Activated gamma-delta T cell (primary cell): ENCODE measurements at regions not wholly inside any gene's neighbourhood (a gene's known extent, or its start where the extent isn't known, plus 50 kb on each side); places are given as distances from the start of the nearest gene placed in this dataset.

ENCODE experiments used
- DNase-seq: peaks from one replicate; lab custom pipeline; 2025; lab: John Stamatoyannopoulos, UW

DNA sequence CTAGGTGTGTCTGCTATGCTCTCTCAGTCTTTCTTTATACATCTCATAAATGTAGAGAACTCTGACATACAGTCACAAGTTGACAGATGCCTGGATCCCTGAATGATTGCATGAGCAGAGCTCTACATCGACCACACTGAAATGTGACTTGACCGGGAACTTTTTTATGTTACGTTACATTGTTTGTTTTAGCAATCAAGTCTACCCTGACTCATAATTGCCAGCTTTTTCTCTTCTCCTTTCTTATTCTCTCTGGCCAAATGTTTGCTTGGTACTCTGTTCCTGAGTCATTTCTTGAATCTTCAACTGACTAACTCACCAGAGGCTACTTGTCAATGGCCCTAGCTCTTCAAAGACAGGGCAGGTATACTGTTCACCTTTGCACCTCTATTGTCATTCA, 213.6 kb upstream of the DTNBP1 start:
- no peak for DNase-seq

DNA sequence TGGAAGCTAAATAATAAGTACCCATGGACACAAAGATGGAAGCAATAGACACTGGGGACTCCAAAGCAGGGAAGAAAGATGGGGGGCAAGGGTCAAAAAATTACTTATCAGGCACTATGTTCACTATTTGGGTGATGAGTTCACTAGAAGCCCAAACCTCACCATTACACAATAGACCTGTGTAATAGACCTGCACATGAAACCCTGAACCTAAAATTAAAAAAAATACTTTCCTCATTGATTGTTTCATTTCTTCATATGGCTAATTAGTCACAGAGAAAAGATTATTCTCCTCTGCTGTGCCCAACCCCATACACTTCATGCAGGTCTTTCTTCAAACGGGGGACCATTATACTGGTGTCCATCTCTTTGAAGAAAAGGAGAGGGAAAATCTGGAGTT, 213.0 kb upstream of the DTNBP1 start:
- DNase-seq = no peak

DNA sequence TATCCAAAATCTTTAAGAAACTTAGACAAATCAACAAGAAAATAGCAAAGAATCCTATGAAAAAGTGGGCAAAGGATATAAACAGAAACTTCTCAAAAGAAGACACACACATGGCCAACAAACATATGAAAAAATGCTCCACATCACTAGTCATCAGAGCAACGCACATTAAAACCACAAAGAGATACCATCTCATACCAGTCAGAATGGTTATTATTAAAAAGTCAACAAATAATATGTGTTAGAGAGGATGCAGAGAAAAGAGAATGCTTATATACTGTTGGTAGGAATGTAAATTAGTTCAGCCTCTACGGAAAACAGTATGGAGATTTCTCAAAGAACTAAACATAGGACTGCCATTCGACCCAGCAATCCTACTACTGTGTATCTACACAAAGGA, 212.0 kb upstream of the DTNBP1 start:
- DNase-seq = no peak

DNA sequence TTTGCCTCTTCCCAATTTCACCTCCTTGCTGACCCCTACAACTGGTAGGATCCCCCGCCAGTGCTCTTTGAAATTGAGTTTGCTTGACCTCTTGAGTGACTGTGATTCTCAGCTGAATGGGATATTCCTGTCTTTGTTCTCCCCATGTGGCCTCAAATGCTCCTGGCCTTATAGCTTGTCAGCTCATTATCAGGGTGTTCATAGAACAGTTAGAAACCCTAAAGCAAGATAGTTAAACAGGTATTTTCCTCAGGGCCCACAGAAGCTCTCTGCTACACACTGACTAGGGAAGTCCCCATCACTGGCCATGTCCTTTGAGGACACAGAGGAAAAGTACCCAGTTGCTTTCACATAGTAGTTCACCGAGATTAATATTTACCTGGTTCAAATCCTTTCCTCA, 211.5 kb upstream of the DTNBP1 start:
- no peak for DNase-seq

DNA sequence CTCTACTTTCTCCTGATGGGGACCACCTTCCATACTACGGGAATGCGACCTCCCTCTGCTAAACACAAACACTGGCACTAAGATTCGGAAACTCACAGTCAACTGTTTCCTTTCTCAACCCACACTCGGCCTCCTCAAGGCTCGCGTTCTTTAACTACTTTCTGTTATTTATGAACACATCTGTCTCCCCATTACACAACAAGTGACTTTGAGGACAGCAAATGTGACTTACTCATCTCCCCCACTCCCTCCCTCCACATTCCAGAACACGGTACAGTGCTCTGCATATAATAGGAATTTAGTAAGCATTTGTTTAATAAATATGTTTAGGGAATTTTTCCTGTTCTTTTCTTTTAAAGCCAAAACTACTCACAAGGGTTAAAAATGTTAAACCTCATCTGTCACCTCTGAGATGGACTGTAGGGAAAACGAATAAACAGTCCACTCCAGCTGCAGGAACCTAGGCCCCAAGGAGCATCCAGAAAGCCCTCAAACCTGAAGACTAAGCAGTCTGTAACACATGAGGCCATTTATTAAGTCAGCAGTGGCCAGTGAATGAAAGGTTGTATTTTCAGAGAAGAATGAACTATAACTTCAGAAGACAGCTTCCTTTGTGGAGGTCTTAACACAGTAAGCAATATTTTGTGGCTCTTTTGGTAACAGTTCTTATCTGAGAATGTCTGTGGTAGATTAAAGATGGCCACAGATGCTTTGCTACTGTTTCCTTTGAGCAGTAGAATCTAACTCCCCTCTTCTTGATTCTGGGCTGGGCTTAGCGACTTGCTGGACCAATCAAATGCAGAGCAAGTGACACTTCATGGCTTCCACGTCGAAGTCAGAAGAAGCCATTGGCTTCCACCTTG, 209.6 kb upstream of the DTNBP1 start:
- DNase-seq = no peak

DNA sequence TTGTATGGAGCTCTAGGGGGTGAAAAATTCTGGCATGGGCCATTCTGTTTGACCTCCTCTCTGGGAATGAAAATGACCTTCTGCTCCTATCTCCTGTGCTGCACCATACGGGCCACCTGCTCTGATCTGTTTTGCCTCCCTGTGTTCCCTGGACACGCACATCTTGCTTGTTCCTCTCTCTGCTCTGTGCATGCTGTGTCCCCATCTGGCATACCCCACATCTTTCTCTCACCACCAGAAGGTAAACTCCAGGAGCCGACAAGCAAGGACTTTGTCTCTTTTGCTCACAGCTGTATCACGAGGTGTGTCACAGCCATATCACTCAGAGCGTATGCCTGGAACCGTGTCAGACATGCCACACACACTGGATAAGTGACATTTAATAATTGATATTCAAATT, 208.4 kb upstream of the DTNBP1 start:
- no peak for DNase-seq

DNA sequence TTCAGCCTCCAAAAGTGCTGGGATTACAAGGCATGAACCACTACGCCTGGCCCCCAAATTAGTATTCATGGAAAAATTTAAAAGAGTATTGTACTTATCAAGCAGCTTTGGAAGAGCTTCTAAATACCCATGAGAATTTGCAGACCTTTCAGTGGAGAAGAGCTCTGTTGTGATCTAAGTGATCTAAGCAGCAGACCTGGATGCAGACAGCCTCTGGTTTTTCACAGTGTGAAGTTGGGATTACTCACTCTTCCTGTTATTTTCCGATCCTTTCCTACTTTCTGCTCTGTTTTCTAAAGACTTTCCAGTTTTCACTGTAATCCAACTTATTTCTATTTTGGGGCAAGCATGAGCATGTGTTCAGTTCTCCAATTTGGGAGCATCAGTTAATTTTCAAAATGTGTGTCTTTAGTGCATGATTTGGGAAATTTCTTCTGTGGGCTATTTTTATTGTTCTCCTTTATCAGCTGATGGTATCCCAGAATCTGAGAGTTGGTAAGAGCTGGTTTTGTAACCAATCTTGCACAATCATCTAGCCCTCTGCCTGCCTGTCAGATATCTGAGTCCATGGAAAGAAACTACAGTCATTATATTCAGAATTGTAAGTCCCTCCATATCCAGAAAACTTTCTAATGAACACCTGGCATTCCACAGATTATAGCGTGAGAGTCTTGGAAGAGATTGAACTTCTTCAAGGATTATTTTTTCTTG, 207.7 kb upstream of the DTNBP1 start:
- DNase-seq = no peak

DNA sequence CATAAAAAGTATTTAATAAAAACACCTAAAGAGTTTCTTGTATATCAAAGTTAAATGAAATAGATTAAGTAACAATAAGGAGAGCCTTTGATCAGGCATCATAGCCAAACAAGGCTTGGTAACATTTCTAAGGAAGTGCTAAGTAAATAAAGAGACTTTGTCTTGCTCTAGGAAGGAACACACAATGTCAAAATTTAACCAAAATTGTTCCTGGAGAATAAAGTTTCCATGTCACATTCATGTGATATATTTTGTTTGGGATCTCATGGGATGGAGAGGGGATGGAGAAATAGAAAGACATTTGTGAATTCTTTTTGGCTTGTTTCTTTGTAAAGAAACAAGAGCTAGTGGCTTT, 201.9 kb upstream of the DTNBP1 start:
- DNase-seq = no peak

DNA sequence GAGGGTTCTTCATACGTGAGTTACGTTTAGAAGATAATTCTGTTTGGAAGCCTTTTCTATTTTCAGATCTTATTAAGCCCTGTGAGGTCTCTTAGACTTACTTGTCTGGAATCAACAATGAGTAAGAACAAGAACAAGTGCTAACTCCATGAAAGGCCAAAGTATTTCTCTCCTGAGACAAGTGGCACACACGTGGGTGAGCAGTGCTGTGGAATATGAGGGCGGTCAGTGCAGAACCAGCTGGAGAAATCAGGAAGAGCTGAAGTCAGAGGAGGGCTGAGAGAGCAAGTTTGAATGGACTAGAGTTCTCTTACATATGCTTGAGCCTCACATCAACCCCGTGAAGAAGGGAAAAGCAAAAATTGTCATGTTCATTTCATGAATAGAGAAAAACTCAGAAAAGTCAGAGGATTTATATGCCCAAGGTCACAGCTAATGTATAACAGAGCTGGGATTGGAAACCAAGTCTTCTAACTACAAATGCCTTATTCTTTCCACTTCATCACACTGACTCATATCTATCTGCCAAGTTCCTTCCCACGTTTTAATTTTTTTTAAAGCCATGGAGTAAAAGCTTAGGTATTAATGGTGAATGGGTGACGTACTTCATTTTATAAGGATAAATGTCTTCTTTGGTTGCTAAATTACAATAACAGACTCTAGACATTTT, 201.3 kb upstream of the DTNBP1 start:
- DNase-seq = no peak

DNA sequence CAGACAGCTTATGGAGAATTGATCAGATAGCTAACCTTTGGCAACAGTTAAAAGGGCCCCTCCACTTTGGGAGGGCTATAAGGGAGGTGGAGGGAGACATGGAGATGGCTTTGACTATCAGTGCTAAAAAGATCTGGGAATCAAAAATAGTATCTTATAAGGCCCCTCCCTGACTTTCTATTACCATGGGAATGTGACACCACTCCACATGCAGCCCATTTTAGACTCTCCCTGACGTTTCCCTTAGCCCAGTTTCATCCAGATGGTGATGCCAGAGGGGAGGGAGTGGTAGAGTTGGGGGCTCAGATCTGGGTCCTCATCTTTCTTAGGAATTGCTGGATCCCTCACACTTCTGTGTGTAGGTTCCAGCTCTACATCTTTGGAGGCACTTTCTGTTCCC, 200.0 kb upstream of the DTNBP1 start:
- DNase-seq = no peak

DNA sequence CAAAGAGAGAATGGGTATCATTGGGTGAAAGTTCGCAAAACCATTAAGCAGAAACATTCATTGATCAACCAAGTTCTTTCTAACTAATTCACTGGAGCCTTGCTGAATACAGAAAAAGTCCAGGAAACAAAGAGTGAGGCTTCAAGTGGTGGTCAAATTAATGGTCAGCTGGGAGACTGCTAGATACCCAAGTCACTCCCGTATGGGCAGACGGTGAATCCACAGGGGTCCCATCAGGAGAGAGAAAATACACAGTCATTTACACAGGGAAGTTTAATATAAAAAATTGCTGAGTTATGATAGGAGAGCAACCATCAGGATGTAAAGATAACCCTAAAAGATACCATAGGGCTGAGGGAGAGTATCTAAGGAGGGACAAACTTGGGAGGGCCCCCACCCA, 198.7 kb upstream of the DTNBP1 start:
- DNase-seq = no peak

DNA sequence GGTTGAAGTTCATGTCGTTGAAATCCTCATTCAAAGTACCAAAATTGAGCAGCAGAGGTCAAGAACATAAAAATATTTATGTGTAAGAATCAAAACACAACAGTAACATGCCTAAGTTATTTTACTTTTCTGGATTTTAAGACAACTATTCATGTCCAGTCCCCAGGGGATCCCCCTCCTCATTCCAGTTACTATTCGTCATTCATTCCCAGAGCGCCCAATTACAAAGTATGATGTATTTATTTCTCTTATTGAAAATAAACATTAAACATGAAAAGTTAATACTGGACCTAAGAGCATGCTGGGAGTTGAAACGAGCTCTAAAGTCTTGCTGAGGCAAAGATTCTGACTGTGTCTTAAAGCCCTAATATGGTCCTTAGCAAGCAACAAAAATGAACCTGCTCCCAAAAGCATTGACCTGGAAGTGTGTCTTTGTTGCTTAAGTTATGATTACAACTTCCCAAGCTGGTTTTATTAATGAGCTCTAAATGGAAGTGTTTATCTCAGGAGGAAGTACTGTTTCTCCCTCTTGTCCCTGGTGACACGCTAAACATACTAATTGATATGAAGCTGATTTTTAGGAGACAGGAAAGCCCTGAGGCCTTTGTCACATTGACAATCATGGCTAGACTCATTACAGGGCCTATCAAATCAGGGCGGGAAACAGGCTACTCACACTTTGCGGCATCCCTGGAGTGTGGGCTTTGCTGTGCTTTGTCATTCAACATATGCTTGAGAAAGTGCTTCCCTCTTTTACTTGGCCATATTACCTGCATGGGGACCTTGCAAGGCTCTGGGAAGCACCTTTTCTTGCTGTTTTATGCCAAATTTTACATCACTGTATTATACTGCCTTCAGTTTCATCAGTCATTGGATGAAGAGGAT, 192.2 kb upstream of the DTNBP1 start:
- no peak for DNase-seq

DNA sequence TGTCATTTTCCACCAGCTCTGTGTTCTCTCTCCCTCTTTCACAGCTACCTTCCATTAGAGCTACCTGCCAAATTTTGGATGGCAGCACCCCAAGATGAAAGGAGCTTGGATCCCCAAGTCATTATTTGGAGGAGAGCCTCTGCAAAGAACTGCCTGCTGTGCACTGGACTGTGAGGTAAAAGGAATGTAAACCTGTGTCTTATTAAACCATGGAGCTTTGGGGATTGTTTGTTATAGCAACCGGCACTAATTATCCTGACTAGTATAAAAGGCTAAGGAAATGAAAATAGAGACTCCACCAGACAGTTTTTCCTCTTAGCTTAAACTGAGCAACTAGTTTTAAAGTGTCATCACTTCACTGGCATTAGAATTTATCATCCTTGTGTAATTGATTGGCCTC, 191.6 kb upstream of the DTNBP1 start:
- no peak for DNase-seq

DNA sequence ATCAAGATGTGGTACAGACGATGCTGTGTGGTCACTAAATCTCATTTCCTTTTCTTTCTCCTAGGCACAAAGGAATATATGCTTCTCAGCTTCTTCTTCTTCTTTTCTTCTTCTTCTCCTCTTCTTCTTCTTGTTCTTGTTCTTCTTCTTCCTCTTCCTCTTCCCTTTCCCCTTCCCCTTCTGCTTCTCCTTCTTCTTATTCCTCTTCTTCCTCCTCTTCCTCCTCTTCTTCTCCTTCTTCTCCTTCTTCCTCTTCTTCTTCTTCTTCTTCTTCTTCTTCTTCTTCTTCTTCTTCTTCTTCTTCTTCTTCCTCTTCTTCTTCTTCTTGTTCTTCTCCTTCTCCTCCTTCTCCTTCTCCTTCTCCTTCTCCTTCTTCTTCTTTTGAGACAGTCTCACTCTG, 190.4 kb upstream of the DTNBP1 start:
- DNase-seq = no peak

DNA sequence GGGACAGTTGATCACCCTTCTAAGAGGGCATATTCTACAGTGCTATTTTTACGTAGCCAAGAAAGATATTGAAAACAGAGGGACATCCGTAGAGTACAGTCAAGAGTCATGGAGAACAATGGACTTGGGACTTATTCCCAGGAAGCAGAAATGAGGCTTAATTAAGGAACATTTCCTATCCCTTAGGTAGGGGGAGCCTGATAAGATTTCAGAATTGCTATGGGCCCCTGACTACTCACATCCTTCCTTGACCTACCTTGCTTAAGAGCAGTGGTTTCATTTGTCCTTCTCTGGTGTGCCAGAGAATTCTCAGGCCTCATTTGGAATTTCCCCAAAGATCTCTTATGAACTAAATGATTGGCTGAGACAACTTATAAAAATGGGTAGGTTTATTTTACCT, 189.5 kb upstream of the DTNBP1 start:
- no peak for DNase-seq

DNA sequence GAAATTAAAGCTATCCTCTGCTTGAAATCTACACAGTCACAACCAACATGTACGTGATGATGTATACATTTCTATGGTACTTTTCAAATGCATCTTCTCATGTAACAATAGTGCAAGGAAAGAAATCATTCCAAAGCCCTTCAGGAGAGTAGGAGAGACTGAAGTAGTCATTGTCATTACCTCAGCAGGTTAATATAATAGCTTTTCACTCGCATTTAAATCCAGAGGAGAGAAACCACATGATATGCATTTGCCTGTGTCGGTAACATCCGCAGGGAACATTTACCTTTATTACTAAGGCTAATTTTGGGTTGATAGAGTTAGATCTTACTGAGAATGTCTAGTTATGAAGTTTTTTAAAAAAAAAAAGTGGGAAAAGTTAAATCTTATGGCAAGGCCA, 186.6 kb upstream of the DTNBP1 start:
- DNase-seq = no peak

DNA sequence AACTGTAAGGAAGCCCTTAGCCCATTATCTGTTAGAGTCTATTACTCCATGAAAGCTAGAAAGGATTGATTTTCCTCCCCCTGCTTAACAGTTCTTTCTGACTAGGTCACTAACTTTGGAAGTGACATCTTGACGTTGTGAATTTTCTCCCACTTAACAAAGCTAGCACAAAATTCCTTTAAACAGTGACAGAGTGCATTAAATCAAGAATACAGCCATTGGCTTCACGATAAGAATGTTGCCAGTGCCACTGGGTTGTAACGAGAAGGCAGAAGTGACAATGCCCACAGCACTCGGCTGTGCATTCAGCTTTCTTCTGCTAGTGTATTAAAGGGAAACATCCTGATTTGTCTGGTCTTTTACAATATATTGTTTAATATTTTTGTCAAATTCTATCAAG, 182.7 kb upstream of the DTNBP1 start:
- DNase-seq = no peak

DNA sequence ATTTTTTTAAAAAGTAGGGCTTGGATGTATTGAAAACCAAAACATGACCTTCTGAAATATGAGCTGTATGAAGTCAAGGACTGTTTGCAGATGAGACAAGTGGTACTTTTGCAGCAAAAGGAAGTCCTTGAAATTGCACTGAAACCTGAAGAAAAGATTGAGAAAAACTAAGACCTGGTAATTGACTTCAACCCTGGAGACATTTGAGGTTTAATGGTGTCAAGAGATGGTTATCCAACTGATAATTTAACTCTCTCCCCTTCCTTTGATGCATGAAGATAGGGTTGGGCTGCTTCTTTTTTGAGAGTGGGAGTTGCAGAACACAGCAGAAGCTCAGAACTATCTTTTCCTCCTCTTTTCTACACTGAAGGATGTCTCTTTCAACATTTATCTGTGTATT, 180.9 kb upstream of the DTNBP1 start:
- DNase-seq = no peak

DNA sequence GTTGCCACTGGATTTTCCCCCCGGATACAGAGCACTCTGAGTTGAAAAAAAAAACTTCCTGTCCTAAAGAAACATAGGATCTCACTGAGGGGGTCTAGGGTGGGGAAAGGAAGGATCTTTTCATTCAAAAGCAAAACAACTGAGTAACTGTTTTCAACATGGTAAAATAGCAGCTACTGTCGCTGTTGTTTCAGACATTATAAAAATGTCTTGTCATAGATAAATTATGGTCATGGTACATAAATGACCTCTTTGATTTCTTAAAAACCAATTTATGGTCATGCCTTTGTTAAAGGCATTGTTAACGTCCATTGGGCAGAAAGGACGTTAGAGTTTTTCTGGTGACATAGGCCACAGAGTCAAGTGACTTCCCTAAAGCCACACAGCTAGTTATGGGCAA, 180.4 kb upstream of the DTNBP1 start:
- no peak for DNase-seq

DNA sequence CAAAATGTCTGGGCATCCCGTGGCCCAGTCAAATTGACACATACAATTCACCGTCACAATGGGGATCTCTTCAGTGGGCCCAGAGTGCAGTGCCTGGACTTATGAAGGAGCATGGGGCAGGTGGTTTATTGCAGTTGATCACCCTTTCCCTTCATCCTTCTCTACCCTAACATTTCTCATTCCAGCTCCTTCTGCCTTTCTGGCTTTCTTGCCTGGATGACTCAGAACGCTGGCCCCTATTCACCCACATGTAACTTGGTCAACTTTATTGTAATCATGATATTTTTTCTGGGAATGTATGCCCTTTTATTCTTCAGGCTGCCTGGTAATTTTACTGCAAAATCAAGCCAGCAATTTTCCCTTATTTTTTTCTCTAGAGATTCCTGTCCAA, 179.9 kb upstream of the DTNBP1 start:
- DNase-seq = no peak

DNA sequence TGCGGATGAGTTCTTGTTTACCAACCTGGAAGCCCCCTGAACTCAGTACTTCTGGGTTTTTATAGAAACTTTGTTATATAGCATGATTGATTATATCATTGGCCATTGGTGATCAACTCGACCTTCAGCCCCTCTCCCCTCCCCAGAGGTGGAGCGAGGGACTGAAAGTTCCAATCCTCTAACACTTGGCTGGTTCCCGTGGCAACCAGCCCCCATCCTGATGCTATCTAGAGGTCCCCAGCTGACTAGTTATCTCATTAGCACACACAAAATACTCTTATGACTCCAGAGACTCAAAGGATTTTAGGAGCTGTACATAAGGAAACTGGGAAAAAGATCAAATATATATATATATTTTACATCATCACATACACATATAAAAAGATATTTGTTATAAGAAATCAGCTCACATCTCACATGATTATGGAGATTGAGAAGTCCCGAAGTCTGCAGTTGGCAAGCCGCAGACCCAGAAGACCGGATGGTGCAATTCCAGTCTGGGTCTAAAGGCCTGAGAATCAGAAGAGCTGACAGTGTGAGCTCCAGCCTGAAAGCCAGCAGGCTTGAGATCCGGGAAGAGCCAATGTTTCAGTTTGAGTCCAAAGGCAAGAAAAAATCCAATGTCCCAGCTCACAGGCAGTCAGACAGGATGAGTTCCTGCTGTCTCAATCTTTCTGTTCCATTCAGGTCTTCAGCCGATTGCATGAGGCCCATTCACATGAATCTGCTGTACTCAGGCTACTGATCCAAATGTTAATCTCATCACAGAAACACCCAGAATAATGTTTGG, 179.3 kb upstream of the DTNBP1 start:
- no peak for DNase-seq
